ENCODE measurements at regions not wholly inside any gene's neighbourhood (a gene's known extent, or its start where the extent isn't known, plus 50 kb on each side); places are given as distances from the start of the nearest gene placed in this dataset.

DNA sequence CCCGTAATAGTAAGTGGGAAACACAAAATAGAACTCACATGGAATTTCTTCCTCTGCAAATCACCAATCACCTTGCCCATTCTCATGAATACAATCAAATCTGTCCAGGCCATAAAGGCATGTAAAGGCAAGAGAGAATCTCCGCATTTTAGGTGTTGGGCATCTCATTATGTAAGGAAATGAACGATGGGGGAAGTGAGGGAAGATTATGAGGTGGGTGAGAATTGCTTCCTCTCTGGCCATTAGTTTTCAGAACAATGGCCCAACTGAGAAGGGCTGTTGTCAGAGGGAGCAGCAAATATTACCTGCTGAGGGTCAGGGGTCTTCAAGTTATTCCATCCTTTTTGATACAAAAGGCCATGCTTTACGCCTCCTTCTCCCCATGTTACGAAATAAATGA, 455.1 kb downstream of the ARHGEF28 start:
- no peaks in the 10 kb centered on the region for H3K36me3 Mint-ChIP-seq
- H3K27me3 Mint-ChIP-seq: peaks cover 8% of the 10 kb centered on the region
- H3K27ac Mint-ChIP-seq: no peak overlapping the region
- H3K4me3 Mint-ChIP-seq: no peak overlapping the region
- no peaks in the 10 kb centered on the region for H3K9me3 Mint-ChIP-seq
- no peaks in the 10 kb centered on the region for H3K4me1 Mint-ChIP-seq

DNA sequence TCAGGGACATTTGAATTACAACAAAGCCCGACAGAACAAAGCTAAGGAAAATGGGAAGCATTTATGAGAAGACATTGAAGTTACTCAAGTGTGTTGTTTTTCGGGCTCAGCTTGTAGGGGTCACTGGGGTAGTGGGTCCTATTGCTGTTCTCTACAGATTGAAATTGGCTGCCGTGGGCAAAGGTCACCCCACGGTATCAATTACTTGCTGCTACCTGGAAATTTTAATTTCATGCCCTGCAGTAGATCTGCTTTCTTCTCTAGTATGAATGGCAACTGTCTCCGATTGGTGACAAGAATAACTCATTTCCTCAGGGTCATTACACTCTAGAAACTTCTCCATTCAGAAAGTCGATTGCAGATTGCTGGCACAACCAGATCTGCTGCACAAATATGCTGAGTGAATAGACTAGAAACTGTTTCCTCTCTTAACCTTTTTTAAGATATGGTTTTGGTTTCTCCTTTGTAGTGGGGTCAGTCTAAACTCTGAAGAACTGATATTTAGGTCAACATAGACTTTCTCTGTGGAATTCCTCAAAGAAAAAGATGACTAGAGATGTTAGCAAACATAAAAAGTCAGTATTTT, 454.1 kb downstream of the ARHGEF28 start:
- peaks cover 10% of the 10 kb centered on the region for H3K27me3 Mint-ChIP-seq
- no peaks in the 10 kb centered on the region for H3K36me3 Mint-ChIP-seq
- H3K9me3 Mint-ChIP-seq: no peaks in the 10 kb centered on the region
- no peak overlapping the region for H3K4me3 Mint-ChIP-seq
- no peaks in the 10 kb centered on the region for H3K4me1 Mint-ChIP-seq
- no peak overlapping the region for H3K27ac Mint-ChIP-seq

- Mint-ChIP-seq H3K4me1 (no peaks in the 10 kb centered on the region), H3K4me3 (no peak overlapping the region), H3K27me3 (peaks cover 7% of the 10 kb centered on the region), H3K36me3 (no peaks in the 10 kb centered on the region), H3K27ac (no peak overlapping the region), H3K9me3 (no peaks in the 10 kb centered on the region)
Observed at GRCh38 chr5:74075501-74076484, 449.8 kb downstream of the ARHGEF28 start.

DNA sequence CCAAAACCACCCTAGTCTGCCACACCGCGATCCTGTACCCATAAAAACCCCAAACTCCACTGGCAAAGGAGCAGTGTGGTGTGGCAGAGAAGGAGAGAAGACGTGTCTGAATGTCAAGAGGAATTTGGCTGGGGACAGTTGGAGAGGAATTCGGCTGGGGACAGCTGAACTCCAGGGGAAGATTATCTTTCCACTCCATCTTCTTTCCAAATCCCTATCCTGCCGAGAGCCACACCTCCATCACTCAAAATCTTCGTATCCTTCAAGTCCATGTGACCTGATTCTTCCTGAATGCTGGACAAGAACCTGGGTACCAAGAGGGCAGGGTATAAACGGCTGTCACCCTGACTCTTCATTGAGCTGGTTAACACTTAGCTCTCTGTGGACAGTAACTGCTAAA, 448.1 kb downstream of the ARHGEF28 start:
- no peaks in the 10 kb centered on the region for H3K9me3 Mint-ChIP-seq
- H3K4me1 Mint-ChIP-seq: no peaks in the 10 kb centered on the region
- peaks cover 7% of the 10 kb centered on the region for H3K27me3 Mint-ChIP-seq
- H3K27ac Mint-ChIP-seq: no peak overlapping the region
- H3K36me3 Mint-ChIP-seq: no peaks in the 10 kb centered on the region
- no peak overlapping the region for H3K4me3 Mint-ChIP-seq

GRCh38 chr5:74073257-74073656, 447.3 kb downstream of the ARHGEF28 start:
- no peaks in the 10 kb centered on the region for H3K4me1 Mint-ChIP-seq
- H3K27me3 Mint-ChIP-seq: peaks cover 7% of the 10 kb centered on the region
- no peaks in the 10 kb centered on the region for H3K9me3 Mint-ChIP-seq
- no peak overlapping the region for H3K27ac Mint-ChIP-seq
- no peaks in the 10 kb centered on the region for H3K36me3 Mint-ChIP-seq
- no peak overlapping the region for H3K4me3 Mint-ChIP-seq

DNA sequence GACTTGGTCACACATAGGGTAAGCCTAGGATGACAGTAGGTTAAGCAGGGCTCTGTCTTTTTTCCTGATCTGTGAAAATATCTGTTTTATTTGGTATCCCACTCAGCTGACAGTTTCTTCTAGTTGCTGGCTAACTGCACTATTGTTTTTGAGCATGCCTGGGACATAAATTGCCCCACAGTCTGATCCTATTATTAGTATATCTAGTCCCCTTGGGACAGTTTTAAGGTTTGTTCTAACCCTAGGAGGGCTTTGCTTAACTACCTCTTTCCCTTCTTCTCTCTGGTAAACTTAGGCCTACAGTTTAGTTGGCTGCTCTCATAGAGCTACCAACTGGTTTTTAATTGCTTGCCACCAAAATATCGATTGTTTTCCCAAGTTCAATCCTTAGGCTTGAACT, 446.6 kb downstream of the ARHGEF28 start:
- no peak overlapping the region for H3K4me3 Mint-ChIP-seq
- no peak overlapping the region for H3K27ac Mint-ChIP-seq
- no peaks in the 10 kb centered on the region for H3K4me1 Mint-ChIP-seq
- H3K36me3 Mint-ChIP-seq: no peaks in the 10 kb centered on the region
- H3K9me3 Mint-ChIP-seq: no peaks in the 10 kb centered on the region
- H3K27me3 Mint-ChIP-seq: peaks cover 7% of the 10 kb centered on the region

DNA sequence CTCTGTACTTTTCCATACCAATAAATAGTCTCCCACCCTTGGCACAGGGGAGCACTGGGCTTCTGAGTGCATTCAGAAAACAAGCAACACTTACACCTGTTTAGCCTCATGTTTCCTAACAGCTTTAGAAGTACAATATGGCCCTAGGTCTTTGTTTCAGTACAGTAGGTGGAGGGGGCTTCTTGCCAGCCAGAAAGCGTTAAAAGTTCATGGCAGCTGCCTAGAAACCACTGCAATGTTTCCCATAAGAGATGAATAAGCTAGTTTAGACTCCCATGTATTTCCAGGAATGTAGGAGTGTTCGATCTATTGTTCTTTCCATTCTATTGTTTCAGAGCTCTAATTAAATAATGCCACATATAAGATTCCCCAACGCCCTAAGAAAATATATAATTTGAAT, 444.8 kb downstream of the ARHGEF28 start:
- no peaks in the 10 kb centered on the region for H3K36me3 Mint-ChIP-seq
- no peaks in the 10 kb centered on the region for H3K9me3 Mint-ChIP-seq
- H3K4me3 Mint-ChIP-seq: no peak overlapping the region
- no peaks in the 10 kb centered on the region for H3K4me1 Mint-ChIP-seq
- H3K27ac Mint-ChIP-seq: no peak overlapping the region
- peaks cover 2% of the 10 kb centered on the region for H3K27me3 Mint-ChIP-seq

DNA sequence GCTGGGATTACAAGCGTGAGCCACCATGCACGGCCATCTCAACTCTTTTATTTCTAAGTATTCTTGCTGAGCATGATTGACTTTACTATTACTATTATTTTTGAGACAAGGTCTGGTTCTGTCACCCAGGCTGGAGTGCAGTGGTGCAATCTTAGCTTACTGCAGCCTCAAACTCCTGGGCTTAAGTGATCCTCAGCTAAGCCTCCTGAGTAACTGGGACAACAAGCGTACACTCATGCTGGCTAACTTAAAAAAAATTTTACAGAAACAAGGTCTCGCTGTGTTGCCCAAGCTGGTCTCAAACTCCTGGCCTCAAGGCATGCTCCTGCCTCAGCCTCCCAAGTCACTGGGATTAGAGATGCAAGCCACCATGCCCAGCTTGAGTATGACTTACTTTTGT, 443.7 kb downstream of the ARHGEF28 start:
- no peaks in the 10 kb centered on the region for H3K9me3 Mint-ChIP-seq
- H3K4me1 Mint-ChIP-seq: no peaks in the 10 kb centered on the region
- no peak overlapping the region for H3K4me3 Mint-ChIP-seq
- peaks cover 2% of the 10 kb centered on the region for H3K27me3 Mint-ChIP-seq
- no peak overlapping the region for H3K27ac Mint-ChIP-seq
- no peaks in the 10 kb centered on the region for H3K36me3 Mint-ChIP-seq

DNA sequence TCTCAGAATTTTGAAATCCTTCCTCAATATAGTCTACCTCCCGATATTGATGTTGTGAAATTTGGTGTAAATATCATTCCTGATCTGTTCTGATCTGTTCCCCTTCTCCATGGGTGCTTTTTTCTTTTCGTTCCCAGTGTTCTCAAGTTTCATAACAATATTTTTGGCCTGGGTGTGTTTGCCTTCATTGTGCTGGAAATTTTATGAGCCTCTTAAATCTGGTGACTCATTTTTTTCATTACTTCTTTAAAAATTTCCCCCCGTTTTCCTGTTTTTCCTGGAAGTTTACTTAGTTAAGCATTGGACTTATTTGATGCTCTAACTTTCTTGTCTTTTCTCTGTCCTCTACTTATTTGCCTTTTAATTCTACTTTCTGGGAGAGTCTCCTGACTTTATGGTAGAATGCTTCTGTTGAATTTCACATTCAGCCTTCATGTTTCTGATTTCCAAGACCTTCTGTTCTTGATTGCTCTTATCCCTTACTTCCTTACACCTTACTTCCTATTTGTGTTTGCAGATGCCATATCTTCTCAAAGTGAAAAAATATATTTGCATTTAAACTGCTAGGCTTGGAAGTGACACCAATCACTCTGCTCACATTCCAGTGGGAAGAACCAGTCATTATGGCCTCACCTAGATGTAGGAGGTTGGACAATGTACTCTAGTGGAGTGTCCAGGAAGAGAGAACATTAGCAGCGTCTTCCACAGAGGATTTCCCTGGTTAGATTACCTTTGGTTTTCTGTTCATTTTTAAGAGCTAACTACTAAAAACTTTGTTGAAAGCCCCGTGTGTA, 441.9 kb downstream of the ARHGEF28 start:
- Mint-ChIP-seq H3K36me3 (no peaks in the 10 kb centered on the region), H3K27ac (no peak overlapping the region), H3K4me3 (no peak overlapping the region), H3K4me1 (no peaks in the 10 kb centered on the region), H3K27me3 (peaks cover 1% of the 10 kb centered on the region), H3K9me3 (no peaks in the 10 kb centered on the region)

GRCh38 chr5:74064911-74065310, 438.9 kb downstream of the ARHGEF28 start:
- no peaks in the 10 kb centered on the region for H3K36me3 Mint-ChIP-seq
- no peaks in the 10 kb centered on the region for H3K4me1 Mint-ChIP-seq
- H3K9me3 Mint-ChIP-seq: no peaks in the 10 kb centered on the region
- H3K4me3 Mint-ChIP-seq: no peak overlapping the region
- no peaks in the 10 kb centered on the region for H3K27me3 Mint-ChIP-seq
- H3K27ac Mint-ChIP-seq: no peak overlapping the region

DNA sequence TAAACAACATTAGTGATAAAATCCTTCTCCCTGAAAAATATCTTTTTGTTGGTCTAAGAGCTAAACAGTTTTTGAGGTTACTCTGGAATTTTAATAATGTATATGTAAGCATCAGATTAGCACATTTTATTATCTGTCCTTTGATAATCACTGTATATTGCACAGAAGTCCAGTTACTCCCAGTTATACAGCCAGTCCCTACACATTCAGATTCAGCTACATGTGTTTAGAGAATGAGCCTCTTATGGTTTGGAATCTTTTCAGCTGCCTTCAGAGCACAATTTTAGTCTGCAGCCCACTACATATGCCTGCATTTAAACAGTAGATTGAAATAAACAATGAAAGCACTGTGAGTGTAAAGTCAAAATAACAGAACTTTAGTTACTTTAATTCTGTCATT, 438.2 kb downstream of the ARHGEF28 start:
- Mint-ChIP-seq H3K4me3 (no peak overlapping the region), H3K36me3 (no peaks in the 10 kb centered on the region), H3K9me3 (no peaks in the 10 kb centered on the region), H3K27ac (no peak overlapping the region), H3K27me3 (no peaks in the 10 kb centered on the region), H3K4me1 (no peaks in the 10 kb centered on the region)

- no peak overlapping the region for H3K4me3 Mint-ChIP-seq
- no peaks in the 10 kb centered on the region for H3K27me3 Mint-ChIP-seq
- H3K9me3 Mint-ChIP-seq: no peaks in the 10 kb centered on the region
- no peaks in the 10 kb centered on the region for H3K4me1 Mint-ChIP-seq
- no peak overlapping the region for H3K27ac Mint-ChIP-seq
- H3K36me3 Mint-ChIP-seq: no peaks in the 10 kb centered on the region
Observed at GRCh38 chr5:74063821-74064220, 437.8 kb downstream of the ARHGEF28 start.

DNA sequence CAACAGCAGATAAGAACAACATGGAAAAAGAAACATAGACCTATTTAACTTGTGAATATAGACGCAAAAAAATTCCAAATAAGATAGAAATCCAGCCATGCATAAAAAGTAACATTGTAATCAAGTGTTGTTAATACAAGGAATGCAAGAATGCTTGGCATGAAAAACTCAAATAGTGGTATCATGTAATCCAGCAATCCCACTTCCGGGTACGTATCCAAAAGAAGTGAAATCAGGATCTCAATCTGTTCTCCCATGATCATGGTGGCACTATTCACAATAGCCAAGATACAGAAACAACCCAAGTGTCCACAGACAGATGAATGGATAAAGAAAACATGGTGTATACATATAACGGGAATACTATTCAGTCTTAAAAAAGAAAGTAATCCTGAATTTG, 437.4 kb downstream of the ARHGEF28 start:
- no peaks in the 10 kb centered on the region for H3K4me1 Mint-ChIP-seq
- no peaks in the 10 kb centered on the region for H3K36me3 Mint-ChIP-seq
- no peaks in the 10 kb centered on the region for H3K9me3 Mint-ChIP-seq
- H3K27me3 Mint-ChIP-seq: no peaks in the 10 kb centered on the region
- no peak overlapping the region for H3K4me3 Mint-ChIP-seq
- no peak overlapping the region for H3K27ac Mint-ChIP-seq

GRCh38 chr5:74061292-74061691, 435.3 kb downstream of the ARHGEF28 start:
- Mint-ChIP-seq H3K4me3 (no peak overlapping the region), H3K27me3 (no peaks in the 10 kb centered on the region)

DNA sequence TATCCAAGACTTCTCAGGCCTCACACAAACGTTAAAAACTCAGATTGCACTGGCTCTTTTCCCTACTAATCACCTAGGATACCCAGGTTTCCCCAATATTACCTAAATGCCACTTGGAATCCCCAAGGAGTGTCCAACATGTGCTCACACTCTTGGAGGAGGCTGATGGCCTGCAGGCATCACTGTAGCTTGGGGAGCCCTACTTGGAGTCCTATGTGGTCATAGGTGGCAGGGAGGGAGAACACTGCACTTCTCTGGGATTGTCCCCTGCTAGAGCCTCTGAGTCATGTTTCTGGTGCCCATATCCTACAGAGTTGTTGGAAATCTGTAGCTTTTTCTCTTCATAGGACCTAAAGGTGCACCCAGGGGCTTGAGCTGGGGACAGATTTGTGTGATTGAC, 433.7 kb downstream of the ARHGEF28 start:
- no peaks in the 10 kb centered on the region for H3K36me3 Mint-ChIP-seq
- H3K9me3 Mint-ChIP-seq: no peaks in the 10 kb centered on the region
- peaks cover 3% of the 10 kb centered on the region for H3K27me3 Mint-ChIP-seq
- no peaks in the 10 kb centered on the region for H3K4me1 Mint-ChIP-seq
- H3K4me3 Mint-ChIP-seq: no peak overlapping the region
- H3K27ac Mint-ChIP-seq: no peak overlapping the region

More at GRCh38 chr5:74061292-74061691, 435.3 kb downstream of the ARHGEF28 start:
- no peaks in the 10 kb centered on the region for H3K36me3 Mint-ChIP-seq
- H3K4me1 Mint-ChIP-seq: no peaks in the 10 kb centered on the region
- no peak overlapping the region for H3K27ac Mint-ChIP-seq
- H3K9me3 Mint-ChIP-seq: no peaks in the 10 kb centered on the region

- no peaks in the 10 kb centered on the region for H3K4me1 Mint-ChIP-seq
- H3K9me3 Mint-ChIP-seq: no peaks in the 10 kb centered on the region
- H3K27ac Mint-ChIP-seq: no peak overlapping the region
- no peaks in the 10 kb centered on the region for H3K36me3 Mint-ChIP-seq
- peaks cover 6% of the 10 kb centered on the region for H3K27me3 Mint-ChIP-seq
- H3K4me3 Mint-ChIP-seq: no peak overlapping the region
Observed at GRCh38 chr5:74056789-74057164, 430.8 kb downstream of the ARHGEF28 start.
